OCI-LY3 (cell line): ENCODE measurements at regions not wholly inside any gene's neighbourhood (a gene's known extent, or its start where the extent isn't known, plus 50 kb on each side); places are given as distances from the start of the nearest gene placed in this dataset.

Experiments used
- H2AFZ ChIP-seq: fragments of 200-600, 300-600 bp; shearing (Covaris generic); 2 replicates; pipeline ENCODE4 v1.6.0; 2014; ENCODE audit warnings: antibody characterized with exemption, low read depth, low read length
- H3K27ac ChIP-seq: fragments of 200-600, 300-600 bp; sonication (generic); 2 replicates; pipeline ENCODE4 v1.5.1; 2014; ENCODE audit warnings: mild to moderate bottlenecking, low read length, moderate library complexity, mixed read lengths
- H3K27me3 ChIP-seq: fragments of 200-600, 300-600 bp; sonication (generic); 2 replicates; pipeline ENCODE4 v1.6.1; 2014; ENCODE audit warnings: low read depth, low read length, mixed read lengths
- H3K36me3 ChIP-seq: fragments of 200-600, 300-600 bp; sonication (generic); replicated peaks from 2 replicates; pipeline ENCODE3; 2014; ENCODE audit warnings: low read depth, low read length, mixed read lengths
- H3K4me1 ChIP-seq: fragments of 300-600, 200-600 bp; sonication (generic); 2 replicates; pipeline ENCODE4 v1.6.1; 2014; ENCODE audit warnings: low read length, mixed read lengths
- H3K4me2 ChIP-seq: fragments of 200-600, 300-600 bp; sonication (generic); 2 replicates; pipeline ENCODE4 v1.6.1; 2014; ENCODE audit warnings: low read length, mixed read lengths
- H3K4me3 ChIP-seq: fragments of 300-600, 200-600 bp; sonication (generic); 2 replicates; pipeline ENCODE4 v1.5.1; 2014; ENCODE audit warnings: antibody characterized with exemption, mild to moderate bottlenecking, low read length, moderate library complexity
- H3K79me2 ChIP-seq: fragments of 300-600, 200-600 bp; shearing (Covaris generic); 2 replicates; pipeline ENCODE4 v1.6.1; 2014; ENCODE audit warnings: mild to moderate bottlenecking, low read length, mixed read lengths
- H3K9ac ChIP-seq: fragments of 300-600, 200-600 bp; shearing (Covaris generic); 2 replicates; pipeline ENCODE4 v1.6.0; 2014; ENCODE audit warnings: mild to moderate bottlenecking, low read length, moderate library complexity
- H3K9me3 ChIP-seq: fragments of 200-600, 300-600 bp; shearing (Covaris generic); 2 replicates; pipeline ENCODE4 v1.6.1; 2014; ENCODE audit warnings: low read length, mixed read lengths; ENCODE audit not compliant: insufficient read depth
- H4K20me1 ChIP-seq: fragments of 200-600, 300-600 bp; sonication (generic); 2 replicates; pipeline ENCODE4 v1.6.1; 2016; ENCODE audit warnings: low read length, mixed read lengths; ENCODE audit not compliant: insufficient read depth
- CTCF ChIP-seq: fragments of 200-600, 300-600 bp; sonication (generic); IDR thresholded peaks from 2 replicates; pipeline ENCODE4 v1.5.1; 2014; ENCODE audit warnings: antibody characterized with exemption, low read length, low read depth
- EZH2phosphoT487 ChIP-seq: fragments of 200-600 bp; shearing (Covaris generic); IDR thresholded peaks from 2 replicates; pipeline ENCODE4 v1.6.1; 2018; ENCODE audit warnings: antibody characterized with exemption, mixed run types, low read depth

- Histone ChIP-seq H2AFZ (no peak overlapping the region), H3K9me3 (no peaks in the 10 kb centered on the region), H3K4me2 (no peak overlapping the region), H3K36me3 (no peaks in the 10 kb centered on the region), H3K27me3 (peaks cover 26% of the 10 kb centered on the region), H3K79me2 (no peaks in the 10 kb centered on the region), H3K4me1 (0 out of 2 replicates have a peak, but pooled peaks cover 6% of the 10 kb centered on the region), H3K4me3 (no peak overlapping the region), H3K27ac (no peak overlapping the region), H3K9ac (no peak overlapping the region), H4K20me1 (no peaks in the 10 kb centered on the region)
- TF ChIP-seq EZH2phosphoT487: no peak
- TF ChIP-seq CTCF: no peak
Observed at GRCh38 chr15:69951256-69951897, 146.3 kb downstream of the TLE3 start.

GRCh38 chr15:69951898-69952555, 145.7 kb downstream of the TLE3 start:
- H3K4me3 ChIP-seq: no peak overlapping the region
- H3K4me2 ChIP-seq: no peak overlapping the region
- no peak for TF ChIP-seq EZH2phosphoT487
- no peak; the same call in 1 of the 2 replicates for TF ChIP-seq CTCF
- H3K9me3 ChIP-seq: no peaks in the 10 kb centered on the region
- H3K79me2 ChIP-seq: no peaks in the 10 kb centered on the region
- no peak overlapping the region for H2AFZ ChIP-seq
- H3K36me3 ChIP-seq: no peaks in the 10 kb centered on the region
- H3K9ac ChIP-seq: no peak overlapping the region
- H3K4me1 ChIP-seq: 0 out of 2 replicates have a peak, but pooled peaks cover 6% of the 10 kb centered on the region
- H4K20me1 ChIP-seq: no peaks in the 10 kb centered on the region
- no peak overlapping the region for H3K27ac ChIP-seq
- peaks cover 26% of the 10 kb centered on the region for H3K27me3 ChIP-seq

GRCh38 chr15:69953051-69953450, 144.7 kb downstream of the TLE3 start:
- H4K20me1 ChIP-seq: no peaks in the 10 kb centered on the region
- H3K9me3 ChIP-seq: no peaks in the 10 kb centered on the region
- no peak overlapping the region for H3K27ac ChIP-seq
- peaks cover 11% of the 10 kb centered on the region for H3K4me1 ChIP-seq
- H3K36me3 ChIP-seq: no peaks in the 10 kb centered on the region
- no peak for TF ChIP-seq EZH2phosphoT487
- no peak for TF ChIP-seq CTCF
- no peak overlapping the region for H2AFZ ChIP-seq
- H3K9ac ChIP-seq: no peak overlapping the region
- no peak overlapping the region for H3K4me2 ChIP-seq
- H3K79me2 ChIP-seq: no peaks in the 10 kb centered on the region
- no peak overlapping the region for H3K4me3 ChIP-seq
- H3K27me3 ChIP-seq: peaks cover 26% of the 10 kb centered on the region

GRCh38 chr15:69953816-69954215, 143.9 kb downstream of the TLE3 start:
- TF ChIP-seq EZH2phosphoT487: no peak
- TF ChIP-seq CTCF: no peak
- no peak overlapping the region for H3K27ac ChIP-seq
- H3K9ac ChIP-seq: no peak overlapping the region
- H3K79me2 ChIP-seq: no peaks in the 10 kb centered on the region
- H3K9me3 ChIP-seq: no peaks in the 10 kb centered on the region
- H3K4me2 ChIP-seq: no peak overlapping the region
- H3K4me1 ChIP-seq: peaks cover 15% of the 10 kb centered on the region
- no peak overlapping the region for H2AFZ ChIP-seq
- H3K36me3 ChIP-seq: no peaks in the 10 kb centered on the region
- no peaks in the 10 kb centered on the region for H4K20me1 ChIP-seq
- H3K27me3 ChIP-seq: peaks cover 26% of the 10 kb centered on the region
- H3K4me3 ChIP-seq: no peak overlapping the region
